ENCODE measurements at regions not wholly inside any gene's neighbourhood (a gene's known extent, or its start where the extent isn't known, plus 50 kb on each side); places are given as distances from the start of the nearest gene placed in this dataset.
"Not testable (repeated sequence)": the region's sequence is repeated elsewhere in the genome, so short reads cannot be mapped to it uniquely, and the experiment has no call there.

DNA sequence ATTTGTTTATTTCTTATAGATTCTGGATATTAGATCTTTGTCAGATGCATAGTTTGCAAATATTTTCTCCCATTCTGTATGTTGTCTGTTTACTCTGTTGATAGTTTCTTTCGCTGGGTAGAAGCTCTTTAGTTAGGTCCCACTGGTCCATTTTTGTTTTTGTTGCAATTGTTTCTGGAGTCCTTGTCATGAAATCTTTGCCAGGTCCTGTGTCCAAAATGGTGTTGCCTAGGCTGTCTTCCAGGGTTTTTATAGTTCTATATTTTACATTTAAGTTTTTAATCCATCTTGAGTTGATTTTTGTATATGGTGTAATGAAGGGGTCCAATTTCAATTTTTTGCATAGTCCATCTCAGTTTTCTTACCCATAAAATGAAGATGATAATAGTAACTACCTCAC, 173.9 kb upstream of the NT5E start:
- DNase-seq: not testable (repeated sequence)

DNA sequence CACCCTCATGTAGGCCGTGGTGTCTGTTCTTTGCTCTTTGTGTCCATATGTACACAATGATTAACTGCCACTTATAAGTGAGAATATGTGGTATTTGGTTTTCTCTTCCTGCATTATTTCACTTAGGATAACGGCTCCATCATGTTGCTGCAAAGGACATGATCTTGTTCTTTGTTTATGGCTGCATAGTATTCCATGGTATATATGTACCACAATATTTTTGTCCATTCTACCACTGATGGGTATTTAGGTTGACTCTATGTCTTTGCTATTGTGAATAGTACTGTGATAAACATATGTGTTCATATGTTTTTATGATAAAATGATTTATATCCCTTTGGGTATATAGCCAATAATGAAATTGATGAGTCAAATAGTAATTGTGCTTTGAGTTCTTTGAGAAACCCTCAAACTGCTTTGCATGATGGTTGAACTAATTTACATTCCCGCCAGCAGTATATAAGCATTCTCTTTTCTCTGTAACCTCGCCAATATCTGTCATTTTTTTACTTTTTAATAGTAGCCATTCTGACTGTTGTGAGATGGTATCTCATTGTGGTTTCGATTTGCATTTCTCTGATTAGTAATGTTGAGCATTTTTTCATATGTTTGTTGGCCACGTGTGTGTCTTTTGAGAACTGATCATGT, 174.4 kb upstream of the NT5E start:
- no peak for DNase-seq

DNA sequence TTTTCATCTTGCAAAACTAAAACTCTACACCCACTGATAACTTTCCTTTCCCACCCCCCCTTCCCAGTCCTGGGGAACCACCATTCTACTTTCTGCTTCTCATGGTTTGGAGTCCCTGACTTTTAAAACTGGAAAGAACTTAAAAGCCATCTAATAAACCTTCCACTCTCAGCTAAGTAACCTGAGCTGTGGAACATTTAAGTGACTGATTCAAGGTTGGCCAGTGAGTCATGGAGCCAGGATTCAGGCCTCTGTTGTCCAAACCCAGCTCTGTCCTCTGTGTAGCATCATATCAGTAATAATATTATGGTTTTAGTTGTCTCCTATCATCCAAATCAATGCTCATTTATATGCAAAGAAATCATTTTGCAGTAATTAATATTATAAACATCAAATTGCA, 176.0 kb upstream of the NT5E start:
- DNase-seq: no peak

DNA sequence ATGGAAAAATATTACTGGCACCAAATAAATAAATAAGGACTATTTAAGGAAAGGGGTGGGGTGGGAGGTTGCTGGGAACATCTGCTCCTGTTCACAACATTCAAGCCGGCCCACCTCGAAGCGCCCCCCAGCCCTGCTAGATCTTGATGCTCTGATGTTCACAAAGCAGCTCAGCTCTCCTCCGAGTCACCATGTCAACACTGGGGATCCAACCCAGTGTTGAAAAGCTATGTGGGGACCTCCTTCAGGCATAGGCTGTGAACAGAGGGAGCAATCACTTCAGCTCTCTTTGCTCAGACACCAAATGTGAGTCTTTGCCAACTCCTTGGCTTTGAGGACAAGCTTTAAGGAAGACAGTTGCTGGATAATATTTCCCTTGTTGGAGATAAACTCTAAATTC, 176.8 kb upstream of the NT5E start:
- DNase-seq: peak; percentile 58

DNA sequence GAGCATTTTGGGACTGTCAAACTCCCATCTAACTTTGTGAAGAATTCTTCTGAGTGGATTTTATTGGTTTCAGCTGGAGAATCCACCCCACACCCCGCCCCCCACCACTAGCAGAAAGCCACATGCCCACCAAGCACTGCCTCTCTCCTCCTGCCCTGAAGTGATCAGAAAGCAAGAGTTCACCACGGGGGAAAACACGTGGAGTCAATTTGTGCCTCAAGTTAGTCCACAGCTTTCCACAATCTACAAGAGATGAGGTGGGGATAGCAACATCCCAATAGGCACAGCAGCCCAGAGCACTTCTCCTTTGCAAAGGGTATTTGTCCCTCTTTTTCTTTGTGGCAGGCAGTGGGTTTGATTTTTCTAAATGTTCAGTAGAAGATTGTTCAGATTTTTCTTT, 177.3 kb upstream of the NT5E start:
- DNase-seq: peak; percentile 35

DNA sequence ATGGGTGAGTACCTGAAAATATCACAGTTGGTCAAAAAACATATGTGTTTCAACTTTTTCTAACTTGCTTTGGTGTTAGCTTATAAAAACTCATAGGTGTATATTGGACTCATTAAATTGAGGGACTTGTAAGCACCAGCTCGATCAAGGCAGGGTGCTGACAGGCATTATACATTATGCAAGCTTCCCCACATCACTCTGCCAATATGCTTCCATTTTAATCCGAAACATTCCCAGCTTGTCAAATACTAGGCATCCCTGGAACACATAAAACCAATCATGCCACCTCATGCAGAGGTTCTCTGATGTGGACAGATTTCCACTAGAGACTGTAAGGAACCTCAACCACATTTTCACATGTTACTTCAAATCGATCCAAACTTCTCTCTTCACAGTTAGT, 187.3 kb upstream of the NT5E start:
- DNase-seq: no peak

DNA sequence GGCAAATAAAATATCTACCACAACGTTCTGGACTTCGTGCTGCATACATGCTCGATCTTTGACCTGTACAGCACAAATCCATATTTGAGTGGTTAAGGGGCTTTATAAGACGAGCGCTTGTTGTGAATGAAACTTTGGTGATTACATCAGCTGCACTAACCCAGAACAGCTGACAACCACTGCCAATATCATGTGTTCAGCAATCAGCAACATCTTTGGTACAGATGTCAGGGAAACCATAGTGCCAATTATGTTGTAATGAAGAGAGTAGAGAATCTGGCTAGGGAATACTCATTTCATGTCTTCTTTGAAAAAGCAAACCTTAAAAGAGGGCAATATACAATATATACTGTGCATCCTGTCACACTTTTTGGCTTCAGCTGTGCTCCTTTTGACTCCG, 188.6 kb upstream of the NT5E start:
- no peak for DNase-seq

DNA sequence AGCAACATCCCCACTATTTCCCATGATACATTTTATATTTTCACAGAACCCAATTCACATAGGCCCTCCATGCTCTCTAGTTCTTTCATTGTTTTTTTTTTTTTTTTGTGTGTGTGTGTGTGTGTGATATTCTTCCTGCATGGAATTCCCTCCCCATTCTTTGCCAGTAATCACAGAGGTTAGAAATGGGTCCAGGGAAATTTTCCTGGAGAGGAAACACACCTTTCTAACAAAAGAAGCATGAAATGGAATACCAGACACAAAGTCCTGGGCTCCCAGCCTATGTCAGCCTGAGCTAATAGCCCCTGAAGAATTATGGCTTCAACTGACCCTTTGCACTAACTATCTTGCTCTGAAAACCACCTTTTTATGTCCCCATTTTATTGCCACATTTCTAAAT, 194.2 kb upstream of the NT5E start:
- no peak for DNase-seq

DNA sequence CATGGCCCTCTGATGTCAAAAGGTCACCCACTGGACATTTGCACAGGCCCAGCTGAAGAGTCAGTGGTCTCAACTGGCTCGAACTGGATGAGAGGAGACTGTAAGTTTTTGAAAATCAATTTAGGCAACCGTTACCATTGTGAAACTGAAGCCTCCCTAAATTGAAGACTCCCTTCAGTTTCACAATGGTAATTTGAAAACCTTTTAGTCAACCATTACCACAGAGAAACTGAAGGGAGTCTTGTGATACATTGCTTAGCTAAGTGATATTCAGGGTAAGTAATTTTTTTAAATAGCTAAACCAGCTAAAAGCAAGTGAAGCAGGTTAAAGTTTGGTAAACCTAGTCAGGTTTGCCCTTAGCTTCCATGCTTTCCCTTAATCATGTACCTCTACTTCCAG, 197.3 kb upstream of the NT5E start:
- DNase-seq: no peak

DNA sequence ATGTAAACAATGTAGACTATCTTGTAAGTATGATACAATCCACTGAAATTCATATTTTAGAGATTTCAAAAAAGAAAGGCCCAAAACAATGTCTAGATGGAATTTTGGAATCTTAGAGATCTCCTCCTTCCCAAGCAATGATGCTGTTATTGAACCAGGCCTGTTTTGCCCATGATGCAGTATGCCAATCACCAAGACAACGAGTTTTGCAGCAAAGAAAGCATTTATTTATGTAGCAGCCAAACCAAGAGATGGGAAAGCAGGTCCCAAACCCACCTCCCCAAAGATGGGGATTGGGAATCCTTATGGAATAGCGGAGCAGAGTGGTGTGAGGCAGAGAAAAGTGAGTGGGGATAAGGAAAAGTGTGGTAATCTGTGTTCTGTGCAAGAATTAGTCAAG, 197.8 kb upstream of the NT5E start:
- DNase-seq: no peak

DNA sequence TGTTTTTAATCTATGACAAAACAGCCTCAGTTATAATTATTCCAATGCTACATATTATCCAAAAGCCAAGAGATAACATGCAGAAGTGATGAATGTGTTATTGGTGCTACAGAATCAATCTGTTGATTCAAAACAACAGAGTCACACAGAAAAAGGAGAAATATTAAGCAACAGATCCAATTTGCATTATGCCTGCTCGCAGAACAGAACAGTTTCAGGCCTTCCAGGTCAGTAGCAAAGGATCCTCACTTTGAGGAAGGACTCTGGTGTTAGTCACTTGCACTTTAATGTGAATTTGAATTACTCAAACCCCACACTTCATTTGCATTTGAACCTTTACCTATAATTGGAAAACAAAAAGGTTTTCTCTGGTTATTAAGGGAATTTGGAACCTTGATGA, 198.6 kb upstream of the NT5E start:
- DNase-seq: no peak

DNA sequence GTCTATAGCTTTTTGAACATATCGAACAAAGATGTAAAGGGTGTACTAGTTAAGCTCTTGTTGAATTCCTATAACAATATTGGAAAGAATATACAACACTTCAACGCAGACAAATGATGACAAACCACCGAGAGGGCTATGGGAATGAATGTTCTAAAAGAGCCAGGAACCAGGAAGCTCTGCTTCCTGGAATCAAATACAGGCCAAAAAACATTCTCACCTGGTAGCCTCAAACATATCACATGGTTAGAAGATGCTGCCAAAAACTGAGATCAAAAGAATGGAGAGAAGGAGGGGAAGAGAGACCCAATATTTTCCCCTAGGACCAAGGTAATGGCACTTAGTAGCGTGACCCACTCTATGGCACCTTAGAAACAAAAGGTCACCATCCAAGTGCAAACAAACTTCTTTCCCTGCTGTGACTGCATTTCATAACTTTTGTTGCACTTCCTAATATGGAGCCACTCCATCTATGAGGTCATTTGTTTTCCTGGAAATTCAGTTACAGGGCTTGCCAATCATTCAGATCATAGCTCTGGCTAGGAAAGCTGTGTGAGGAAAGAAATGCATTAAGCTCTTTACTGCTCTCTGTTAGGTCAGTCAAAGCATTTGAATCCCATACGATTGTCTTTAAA, 199.2 kb upstream of the NT5E start:
- no peak for DNase-seq

DNA sequence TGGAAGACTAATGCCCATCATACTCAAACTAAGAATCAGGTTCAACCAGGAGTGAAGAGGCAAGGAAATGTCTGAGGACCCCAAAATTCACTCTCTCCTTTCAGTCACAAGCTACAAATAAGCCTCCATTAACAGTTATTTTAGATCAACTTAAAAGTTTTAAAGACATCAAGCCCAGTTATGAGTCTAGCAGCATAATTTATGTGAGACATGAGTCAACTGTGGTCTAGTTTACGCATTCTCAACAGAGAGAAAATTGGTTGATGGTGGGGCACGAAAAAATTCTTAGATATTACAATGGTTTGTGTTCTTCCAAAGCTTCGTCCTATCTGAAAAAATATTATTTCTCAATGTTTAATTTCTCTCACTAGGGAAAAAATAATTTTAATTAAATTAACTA, 204.9 kb upstream of the NT5E start:
- no peak for DNase-seq

DNA sequence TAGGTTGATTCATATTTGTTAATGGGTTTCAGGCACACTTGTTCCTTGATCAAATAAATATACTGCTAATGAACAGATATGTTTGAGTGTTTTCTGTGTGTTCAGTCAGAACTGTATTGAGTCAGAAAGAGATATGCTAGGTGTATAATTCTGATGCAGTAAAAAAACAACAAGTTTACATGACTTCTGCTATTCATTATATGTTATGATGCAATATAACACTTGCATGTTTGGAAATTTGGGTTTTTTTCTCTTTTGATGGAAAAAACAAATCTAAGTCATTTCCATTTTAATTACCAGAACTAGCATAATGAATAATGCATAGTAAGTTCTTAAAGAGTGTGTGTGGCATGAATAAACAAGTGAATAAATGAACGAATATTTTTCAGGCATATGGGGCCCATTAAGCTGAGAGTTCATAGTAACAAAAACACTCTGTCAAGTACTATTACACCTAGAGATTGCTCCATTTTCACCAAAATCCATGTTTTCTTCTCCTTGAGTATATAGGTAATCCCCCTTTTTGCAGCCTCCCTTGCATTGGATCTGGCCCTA, 208.3 kb upstream of the NT5E start:
- no peak for DNase-seq

DNA sequence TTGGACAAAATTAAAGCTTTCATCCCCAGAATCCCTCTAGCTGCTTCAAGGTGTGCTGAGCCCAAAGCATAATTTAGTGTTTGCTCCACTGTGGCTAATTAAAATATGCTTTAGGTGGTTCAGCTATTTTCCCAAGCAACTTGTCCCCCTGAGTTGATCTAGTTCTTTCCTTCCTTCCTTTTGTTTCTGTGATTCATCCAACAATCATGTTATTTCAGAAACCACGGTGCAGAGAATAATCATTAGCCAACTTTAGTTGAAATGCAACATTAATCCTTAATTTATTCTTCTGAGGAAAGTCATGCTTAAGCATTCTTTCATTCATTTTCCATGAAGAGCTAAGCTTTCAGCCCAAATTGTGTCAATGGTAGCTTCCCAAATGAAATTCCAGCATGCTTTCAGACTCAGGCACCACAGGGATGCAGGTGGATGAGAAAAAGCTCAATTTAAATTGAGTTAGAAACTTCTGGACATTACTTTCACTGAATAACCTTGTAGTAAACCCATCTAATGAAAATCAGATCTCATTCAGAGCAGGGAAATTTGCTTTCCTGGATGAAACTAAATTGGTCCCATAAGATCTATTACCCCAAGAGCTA, 209.0 kb upstream of the NT5E start:
- no peak for DNase-seq

DNA sequence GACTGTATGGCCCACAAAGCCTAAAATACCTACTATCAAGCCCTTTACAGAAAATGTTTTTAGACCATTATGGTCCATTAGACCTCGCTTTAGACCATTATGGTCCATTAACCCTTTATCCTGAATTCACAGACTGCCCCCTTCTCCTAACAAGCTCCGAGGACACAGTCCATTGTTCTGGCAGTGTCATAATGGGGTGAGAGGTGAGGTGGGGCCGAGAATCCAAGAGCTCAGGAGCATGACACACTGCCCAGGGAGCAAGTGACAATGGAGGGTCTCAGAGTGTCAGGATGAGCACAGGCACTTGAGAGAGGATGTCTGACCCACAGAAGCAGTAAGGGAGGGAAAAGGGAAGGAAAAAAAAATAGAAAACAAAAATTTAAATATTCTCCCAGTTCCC, 212.4 kb upstream of the NT5E start:
- DNase-seq: no peak

DNA sequence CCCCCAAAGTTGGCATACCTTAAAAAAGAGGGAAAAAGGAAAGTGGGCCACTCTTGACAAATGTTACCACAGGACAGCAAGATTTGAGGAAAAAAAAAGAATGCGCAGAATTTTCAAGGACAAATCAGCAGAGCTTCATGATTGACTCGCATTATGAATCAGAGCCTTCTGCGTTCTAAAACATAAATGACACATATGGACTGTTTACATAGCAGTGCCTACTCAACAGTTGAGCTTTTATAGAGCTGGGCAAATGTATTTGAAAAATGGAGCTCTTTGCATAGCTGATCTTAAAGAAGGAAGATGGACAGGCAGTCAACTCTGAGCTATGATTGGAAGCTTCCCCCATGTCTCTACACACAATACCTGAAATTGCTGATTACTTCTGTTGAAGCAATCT, 213.2 kb upstream of the NT5E start:
- no peak for DNase-seq

DNA sequence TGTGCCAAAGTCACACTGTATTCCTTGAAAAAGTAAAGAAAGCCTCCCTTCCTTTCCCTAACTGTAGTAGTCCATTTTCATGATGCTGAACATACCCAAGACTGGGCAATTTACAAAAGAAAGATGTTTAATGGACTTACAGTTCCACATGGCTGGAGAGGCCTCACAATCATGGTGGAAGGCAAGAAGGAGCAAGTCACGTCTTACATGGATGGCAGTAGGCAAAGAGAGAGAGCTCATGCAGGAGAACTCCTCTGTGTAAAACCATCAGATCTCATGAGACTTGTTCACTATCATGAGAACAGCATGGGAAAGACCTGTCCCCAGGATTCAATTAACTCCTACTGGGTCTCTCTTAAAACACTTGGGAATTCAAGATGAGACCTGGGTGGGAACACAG, 222.5 kb upstream of the NT5E start:
- DNase-seq: not testable (repeated sequence)

DNA sequence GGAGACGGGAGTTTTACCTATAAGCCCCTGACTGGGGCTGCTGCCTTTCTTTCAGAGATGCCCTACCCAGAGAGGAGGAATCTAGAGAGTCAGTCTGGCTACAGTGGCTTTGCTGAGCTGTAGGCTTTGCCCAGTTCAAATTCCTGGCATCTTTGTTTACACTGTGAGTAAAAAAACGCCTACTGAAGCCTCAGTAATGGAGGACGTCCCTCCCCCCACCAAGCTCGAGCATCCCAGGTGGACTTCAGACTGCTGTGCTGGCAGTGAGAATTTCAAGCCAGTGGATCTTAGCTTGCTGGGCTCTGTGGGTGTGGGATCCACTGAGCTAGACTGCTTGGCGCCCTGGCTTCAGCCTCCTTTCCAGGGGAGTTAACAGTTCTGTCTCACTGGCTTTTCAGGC, 237.1 kb upstream of the NT5E start:
- DNase-seq: not testable (repeated sequence)

DNA sequence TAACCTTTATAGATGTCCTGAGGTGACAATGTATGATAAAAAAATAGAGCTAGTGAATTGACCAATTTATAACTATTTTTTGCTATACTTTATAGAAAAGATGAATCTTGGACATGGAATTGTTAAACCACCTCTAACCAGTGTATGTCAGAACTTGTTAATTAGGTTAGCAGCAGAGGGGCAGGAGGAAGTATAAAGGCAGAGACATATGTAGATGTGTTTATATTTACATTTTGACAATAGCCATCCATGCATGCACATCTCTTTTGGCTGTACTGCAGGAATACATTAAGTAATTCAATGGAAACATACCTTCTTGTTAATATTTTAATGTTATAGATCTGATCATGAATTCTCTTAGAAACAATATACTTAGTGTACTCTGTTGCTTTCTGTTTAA, 254.6 kb upstream of the NT5E start:
- DNase-seq: no peak

DNA sequence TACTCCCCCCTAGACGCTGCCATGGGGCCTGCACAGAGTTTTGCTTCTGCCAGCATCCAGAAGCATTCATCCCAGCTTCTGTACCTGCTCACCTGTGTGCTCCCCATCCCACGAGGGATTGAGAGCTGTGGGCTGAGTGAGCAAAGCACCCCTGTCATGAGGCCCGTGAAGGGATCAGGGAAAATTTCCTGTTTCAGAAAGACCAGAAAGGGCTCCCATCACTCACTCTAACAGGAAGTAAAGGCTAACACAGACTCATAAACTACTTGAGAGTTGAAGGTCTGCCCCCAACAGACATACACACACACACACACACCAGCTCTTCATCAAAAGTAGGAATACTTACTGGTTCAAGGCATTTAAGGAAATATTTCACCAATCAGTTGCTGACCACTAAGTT, 256.5 kb upstream of the NT5E start:
- no peak for DNase-seq

DNA sequence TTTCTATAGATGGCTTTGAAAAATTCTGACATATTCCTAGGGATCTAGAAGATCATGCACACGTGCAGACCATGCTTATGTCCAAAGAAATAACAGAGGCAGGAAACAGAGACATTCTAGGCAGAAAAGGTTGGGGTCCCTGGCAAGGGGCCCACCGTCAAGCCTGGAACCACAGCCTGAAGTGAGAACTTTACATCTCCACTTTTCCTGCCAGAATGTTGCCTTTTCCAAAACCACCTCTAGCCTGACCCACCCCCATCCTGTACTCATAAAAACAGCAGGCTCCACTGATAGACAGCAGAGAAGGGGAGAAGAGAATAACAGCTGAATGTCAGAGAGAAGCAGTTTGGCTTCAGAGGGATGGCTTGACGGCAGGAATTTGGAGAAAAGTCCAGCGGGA, 257.3 kb upstream of the NT5E start:
- DNase-seq: no peak

DNA sequence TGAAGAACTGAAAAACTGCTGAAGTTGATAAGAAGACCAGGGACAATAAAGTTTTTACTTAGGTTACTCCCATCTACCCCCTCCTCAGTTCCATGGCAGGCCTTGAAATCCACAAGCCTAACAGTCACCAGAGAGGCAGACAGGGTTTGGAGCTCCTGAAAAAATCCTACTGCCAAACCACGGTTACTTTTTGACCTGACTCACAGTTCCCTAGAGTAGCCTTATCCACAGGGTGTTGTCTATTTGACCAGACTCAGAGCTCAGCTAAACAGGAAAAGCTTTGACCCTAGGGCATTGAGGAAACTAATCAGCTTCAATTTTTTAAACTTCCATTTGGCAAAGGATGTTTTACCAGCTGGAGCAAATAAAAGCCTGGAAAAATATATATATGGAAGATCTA, 257.7 kb upstream of the NT5E start:
- no peak for DNase-seq

DNA sequence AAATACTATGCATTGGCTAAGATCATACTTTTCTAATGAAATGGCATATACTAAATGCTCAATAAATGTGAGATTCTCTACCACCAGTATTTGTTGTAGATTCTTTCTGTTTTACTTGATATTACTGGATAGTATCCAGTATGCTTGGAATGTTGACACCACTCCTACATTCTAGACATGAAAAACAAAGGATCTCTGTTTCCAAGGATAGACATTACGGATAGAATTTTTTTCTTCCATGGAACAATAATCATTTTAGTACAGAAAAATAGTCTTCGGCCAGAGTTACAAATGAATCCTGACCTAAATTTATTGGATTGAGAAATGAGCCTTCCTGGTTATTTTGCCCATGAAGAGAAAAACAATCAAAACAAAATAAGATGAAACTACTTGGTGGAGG, 258.2 kb upstream of the NT5E start:
- DNase-seq: no peak
